HG02759 (cell line): ENCODE measurements at regions not wholly inside any gene's neighbourhood (a gene's known extent, or its start where the extent isn't known, plus 50 kb on each side); places are given as distances from the start of the nearest gene placed in this dataset.
A peak's percentile ranks its signal among the peaks of the same experiment; 100 is the strongest.

ENCODE experiments used
- ATAC-seq: cut with Tn5 transposase; IDR thresholded peaks from one replicate; pipeline ENCODE4 v1.9.1; 2021; ENCODE audit warnings: mild to moderate bottlenecking, moderate library complexity; ENCODE audit not compliant: unreplicated experiment

GRCh38 chr3:107024551-107025026 lies 352.6 kb upstream of the CCDC54 start:
- no peak for ATAC-seq

DNA sequence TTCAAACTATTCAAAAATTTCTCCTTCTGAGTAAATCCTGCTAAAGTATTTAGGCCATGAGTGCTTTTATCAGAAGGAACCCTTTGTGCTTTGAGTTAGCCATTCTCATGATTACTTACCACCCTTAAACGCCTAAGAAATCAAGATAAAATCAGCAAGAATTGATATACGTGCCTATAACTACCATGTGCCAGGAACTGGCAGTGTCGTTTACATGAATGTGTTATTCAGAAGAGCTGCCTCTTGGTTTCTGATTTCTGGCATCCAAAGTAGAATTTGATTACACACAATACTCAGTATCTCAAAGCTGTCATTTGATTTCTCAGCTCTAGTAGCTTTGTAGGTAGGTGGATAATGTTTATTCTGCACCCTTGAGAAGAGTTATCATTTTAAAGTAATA lies 351.3 kb upstream of the CCDC54 start:
- no peak for ATAC-seq

GRCh38 chr3:107028086-107028485 lies 349.2 kb upstream of the CCDC54 start:
- no peak for ATAC-seq

GRCh38 chr3:107028626-107029025 lies 348.6 kb upstream of the CCDC54 start:
- no peak for ATAC-seq

GRCh38 chr3:107032111-107032510 lies 345.1 kb upstream of the CCDC54 start:
- no peak for ATAC-seq

DNA sequence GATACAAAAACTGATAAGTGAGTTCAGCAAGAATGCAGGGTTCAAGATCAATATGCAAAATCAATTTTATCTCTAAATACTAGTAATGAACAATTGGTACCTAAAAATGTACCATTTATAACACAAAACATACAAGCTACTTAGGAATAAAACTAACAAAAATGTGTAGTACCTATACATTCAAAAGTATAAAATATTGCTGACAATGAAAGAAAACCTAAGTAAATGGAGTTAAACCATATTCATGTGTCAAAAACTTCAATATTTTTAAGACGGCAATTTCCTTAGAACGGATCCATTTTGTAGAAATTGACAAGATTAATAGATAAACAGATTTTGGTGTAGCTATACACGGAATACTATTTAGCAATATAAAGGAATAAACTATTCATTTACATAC lies 343.1 kb upstream of the CCDC54 start:
- no peak for ATAC-seq

DNA sequence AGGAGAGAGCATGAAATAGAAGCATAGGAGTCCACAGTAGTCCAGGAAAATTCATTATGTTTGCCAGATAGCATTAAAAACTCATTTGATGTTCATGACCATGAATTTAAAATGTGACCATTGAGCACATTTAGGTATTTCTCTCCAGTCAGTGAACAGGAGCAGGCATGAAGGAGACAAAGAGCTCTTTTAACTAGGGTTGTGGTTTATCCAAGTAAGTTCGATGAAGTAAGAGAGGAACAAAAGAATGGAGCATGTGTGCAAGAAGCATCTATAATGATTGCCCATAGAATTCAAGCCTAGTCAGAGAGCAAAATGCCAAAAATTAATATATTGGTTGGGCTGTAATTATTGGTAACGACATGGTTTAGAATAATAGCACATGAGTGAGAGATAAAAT lies 342.1 kb upstream of the CCDC54 start:
- ATAC-seq = no peak

DNA sequence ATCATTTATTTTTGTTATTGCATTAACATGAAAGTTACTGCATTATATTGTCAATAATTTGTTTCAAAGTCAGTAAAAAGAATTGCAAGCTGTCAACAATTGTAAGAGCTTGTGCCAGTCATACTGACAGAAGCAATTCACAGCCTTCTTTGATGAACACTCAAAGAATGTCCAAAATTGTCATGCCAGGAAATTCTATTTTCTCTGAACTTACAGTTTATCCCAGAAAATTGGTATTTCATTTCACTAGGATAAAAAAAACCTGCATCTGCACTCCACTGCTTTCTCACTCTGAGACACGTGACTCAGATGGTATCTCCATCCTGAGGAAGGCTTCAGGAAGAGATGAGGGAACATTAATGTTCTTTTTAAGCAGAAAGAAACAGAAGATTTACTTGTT lies 332.6 kb upstream of the CCDC54 start:
- ATAC-seq = no peak

DNA sequence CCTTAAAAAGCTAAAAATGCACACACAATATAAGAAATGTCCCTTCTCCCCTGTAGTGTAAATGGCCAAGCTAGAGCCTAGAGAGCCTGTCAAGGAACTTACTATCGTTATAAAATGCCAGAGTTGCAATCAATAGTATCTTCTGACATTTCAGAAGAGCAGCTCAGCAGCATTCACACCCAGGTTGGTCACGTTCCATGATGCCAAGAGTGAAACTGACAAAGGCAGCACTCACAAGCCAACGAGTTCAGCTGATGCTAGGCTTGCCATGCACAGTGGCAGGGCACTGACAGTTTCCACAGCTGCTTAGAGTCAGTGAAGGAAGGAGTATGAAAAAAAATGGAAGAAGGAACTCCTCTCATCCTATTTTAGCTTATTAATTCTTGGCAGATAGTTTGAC lies 331.4 kb upstream of the CCDC54 start:
- no peak for ATAC-seq

- ATAC-seq = no peak
Measured at GRCh38 chr3:107055181-107055942, 321.9 kb upstream of the CCDC54 start.

GRCh38 chr3:107061466-107061865 lies 315.8 kb upstream of the CCDC54 start:
- no peak for ATAC-seq

GRCh38 chr3:107062310-107062709 lies 314.9 kb upstream of the CCDC54 start:
- ATAC-seq = no peak

DNA sequence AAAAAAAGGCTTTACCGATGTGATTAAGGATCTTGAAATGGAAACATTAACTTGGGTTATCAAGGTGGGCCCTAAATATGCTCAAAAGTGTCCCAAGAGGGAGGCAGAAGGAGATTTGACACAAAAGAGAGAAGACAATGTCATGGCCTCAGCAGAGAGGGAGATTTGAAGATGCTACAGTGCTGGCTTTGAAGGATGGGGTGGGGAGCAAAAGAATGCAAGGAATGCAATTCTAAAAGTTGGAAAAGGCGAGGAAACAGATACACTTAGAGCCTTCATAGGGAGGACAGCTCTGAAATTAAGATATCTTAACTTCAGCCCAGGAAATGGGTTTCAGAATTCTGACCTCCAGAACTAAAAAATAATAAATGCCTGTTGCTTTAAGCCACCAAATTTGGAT lies 314.5 kb upstream of the CCDC54 start:
- no peak for ATAC-seq

GRCh38 chr3:107063351-107063750 lies 313.9 kb upstream of the CCDC54 start:
- no peak for ATAC-seq

DNA sequence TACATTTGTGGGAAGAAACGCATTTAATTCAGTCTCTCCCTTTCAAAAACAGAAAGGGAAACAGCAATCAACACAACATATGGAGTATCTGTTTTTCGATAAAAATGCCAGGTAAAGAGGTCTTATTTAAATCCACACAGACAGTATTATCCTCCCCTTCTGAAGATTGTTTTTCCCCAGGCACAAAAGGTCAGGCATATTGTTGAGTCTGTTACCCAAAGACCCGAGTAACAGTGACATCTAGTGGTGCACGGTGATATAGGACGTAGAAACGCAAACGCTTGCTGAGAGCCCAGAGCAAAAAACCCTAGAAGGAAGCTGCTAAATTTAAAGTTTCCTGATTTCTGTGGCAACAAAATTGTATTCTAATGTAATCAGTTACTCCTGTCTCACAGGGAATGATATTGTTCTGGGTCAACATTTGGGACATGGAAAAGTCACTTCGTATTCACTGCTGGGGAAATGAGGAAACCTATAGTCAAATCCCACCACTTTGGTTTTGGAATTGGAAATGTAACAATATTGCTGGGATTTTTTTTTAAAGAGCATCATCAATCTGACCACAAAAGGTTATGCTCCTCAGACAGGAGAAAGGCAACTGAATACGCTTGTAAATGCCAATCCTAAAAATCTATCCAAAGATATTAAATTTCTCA lies 312.7 kb upstream of the CCDC54 start:
- ATAC-seq = peak; percentile 92

DNA sequence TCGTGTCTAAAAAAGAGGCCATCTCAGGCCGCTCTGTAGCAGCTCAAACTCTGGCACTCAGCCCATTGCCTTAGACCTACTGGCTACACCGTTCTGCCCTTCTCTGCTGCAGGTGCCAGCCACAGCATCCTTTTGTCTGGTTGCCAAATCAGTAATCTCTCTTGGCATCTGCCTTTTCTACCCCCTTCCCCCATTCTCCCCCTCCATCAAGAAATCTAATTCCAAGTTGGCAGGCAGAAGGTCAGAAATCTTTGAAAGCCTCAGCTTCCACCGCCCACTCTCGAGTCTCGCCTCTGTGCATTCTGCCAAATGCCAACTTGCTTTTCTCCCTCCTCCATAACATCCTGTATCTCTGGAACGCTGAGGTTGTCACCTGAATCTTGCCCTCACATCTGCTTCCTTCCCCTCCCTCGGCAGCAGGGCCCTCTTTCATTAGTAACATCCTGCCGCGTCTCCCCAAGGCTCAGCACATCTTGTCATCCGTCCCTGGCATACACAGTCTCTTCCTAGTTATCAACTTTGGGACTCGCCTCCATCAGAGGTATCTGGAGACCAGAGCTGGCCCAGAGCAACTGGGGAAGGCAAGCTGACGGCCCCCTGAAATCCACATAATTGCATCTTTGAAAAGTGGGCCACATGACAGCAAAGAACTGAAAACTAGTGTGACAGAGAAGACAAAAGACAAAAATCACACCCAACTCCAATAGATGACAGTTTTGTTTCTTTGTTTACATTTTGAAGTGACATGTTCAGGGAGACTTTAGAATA lies 312.0 kb upstream of the CCDC54 start:
- no peak for ATAC-seq

GRCh38 chr3:107067421-107067820 lies 309.8 kb upstream of the CCDC54 start:
- ATAC-seq = no peak

DNA sequence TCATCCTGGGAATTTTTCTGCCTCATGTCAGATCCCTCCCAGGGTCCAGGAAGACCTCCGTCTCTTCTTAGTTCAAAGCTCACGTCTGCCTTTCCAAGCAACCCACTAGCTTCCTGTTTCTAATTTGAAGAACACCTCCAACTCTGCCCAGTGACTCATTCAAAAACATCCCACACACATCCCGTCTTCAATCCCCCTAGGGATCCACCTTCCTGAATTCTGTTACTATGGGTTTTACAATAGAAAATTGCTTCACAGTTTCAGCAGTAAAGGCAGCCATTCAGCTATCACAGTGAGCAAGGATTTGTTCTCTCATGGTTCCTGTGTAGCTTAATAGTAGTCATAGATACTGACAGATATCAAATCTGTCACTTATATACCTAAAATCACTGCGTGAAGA lies 308.3 kb upstream of the CCDC54 start:
- no peak for ATAC-seq

DNA sequence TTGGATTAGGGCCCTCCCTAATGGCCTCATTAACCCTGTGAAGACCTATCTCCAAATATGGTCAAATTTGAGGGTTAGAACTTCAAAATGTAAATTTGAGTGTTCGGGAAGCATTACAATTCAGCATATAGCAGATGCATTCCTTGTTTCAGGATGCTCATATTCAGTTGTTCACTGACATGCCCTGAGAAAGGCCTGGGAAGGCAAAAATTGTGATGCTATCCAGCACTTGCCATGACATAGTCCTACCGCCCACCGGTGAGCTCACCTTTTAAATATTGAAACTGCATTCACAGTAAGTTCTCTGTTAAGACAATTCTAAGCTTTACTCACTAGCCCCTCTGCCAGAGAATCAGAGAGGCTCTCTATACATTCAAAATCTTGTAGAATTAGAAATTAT lies 300.3 kb upstream of the CCDC54 start:
- no peak for ATAC-seq

DNA sequence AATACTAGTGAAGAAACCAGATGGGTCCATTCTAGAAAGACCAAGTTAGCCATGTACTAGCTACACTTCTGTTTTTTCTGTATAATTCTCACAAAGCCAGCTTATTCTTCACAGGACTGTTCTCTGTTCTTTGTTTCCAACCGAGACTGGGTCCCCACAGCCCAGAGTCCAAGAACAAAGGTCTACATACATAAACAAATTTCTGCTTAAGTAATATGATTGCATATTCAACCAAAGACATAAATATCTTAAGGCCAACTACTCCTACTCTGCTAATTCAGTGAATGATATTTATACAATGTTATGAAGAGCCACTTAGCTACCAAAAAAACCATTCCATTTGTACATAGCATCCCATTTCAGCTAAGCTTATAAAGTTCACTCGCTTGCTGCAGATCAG lies 299.8 kb upstream of the CCDC54 start:
- ATAC-seq = no peak

DNA sequence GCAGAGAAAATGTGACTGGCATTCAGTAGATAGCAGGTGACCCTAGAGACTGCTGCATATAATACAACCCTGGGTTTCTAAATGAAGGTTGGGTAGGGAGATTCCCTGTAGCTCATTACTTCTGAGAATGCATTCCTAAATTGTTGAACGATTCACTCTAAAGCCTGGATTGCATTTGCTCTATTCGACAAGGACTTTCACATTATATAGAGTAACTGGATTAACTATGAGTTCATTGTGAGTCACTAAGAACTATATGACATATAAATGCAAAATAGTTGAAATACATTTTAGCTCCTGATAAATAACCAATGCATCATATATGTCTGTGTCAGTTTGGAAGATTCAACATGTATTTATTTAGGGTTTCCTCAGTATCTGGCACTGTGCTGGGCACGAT lies 294.7 kb upstream of the CCDC54 start:
- no peak for ATAC-seq

- ATAC-seq = no peak
Measured at GRCh38 chr3:107085261-107085660, 292.0 kb upstream of the CCDC54 start.
